ENCODE measurements at regions not wholly inside any gene's neighbourhood (a gene's known extent, or its start where the extent isn't known, plus 50 kb on each side); places are given as distances from the start of the nearest gene placed in this dataset.

DNA sequence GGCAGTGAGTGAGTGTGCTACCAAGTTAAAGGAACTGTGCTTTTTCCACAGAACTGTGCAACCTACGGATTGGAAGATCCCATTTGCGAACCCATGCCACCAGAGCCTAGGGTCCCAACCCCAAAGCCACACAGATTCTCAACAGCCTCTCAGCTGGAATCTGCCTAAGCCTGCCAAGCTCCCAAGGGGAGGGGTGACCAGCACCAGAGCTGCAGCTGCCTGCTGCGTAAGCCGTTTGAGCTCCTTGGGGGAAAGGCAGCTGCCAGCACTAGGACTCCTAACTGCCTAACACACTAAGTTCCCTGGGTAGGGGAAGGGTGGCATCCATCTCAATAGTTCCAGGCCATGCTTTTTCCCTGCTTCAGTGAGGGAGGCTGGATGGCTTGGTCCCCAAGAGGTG lies 738.1 kb upstream of the PRKX start:
- H3K4me1 ChIP-seq (replicated peaks in 1 of 2; ENCODE audit: control insufficient read depth in 2 of 2, insufficient read depth in 2 of 2, low read length in 2 of 2): no peaks in the 10 kb centered on the region
- intact Hi-C loops (cut with micrococcal nuclease): no loop called here
- no peaks in the 10 kb centered on the region for H3K9me3 ChIP-seq (replicated peaks; ENCODE audit: control insufficient read depth, insufficient read depth, low read depth, low read length)
- no TSS peak for BruUV-seq (replicated peaks)
- no peaks in the 10 kb centered on the region for H4K20me1 ChIP-seq (replicated peaks; ENCODE audit: control insufficient read depth, insufficient read depth, low read length)
- H3K79me2 ChIP-seq (ENCODE audit: control insufficient read depth, insufficient read depth, low read length): no peaks in the 10 kb centered on the region
- in situ Hi-C loops (cut with MboI): no loop called here
- no peak overlapping the region for H3K27ac ChIP-seq (ENCODE audit: extremely low read depth, low read depth, low read length)
- H2AFZ ChIP-seq (ENCODE audit: low read depth, low read length): no peak overlapping the region
- DNase-seq (ENCODE audit: extremely low read depth in 1 of 4, low spot score in 3 of 4) (no peak), FAIRE-seq (no peak), ATAC-seq (no peak)
- ChIA-PET POLR2A (no interaction called here), CTCF (ENCODE audit: low intra/inter-chr PET ratio) (no interaction called here)
- 0% methylated on average over 2 of the region's 4 CpGs for WGBS (ENCODE audit: insufficient coverage, low coverage, missing lambda C conversion rate)
- H3K4me2 ChIP-seq (ENCODE audit: insufficient read depth, low read length): no peak overlapping the region
- no peaks in the 10 kb centered on the region for H3K36me3 ChIP-seq (ENCODE audit: control insufficient read depth, insufficient read depth, low read length)
- no peaks in the 10 kb centered on the region for H3K27me3 ChIP-seq (ENCODE audit: control insufficient read depth in 2 of 2, insufficient read depth in 2 of 2, low read length in 2 of 2)
- TF ChIP-seq MAFK (IDR thresholded peaks at IDR 0.05; ENCODE audit: low read length) (no peak), LCOR (CRISPR knock-in tag; IDR thresholded peaks at IDR 0.05) (no peak), POLR2AphosphoS2 (IDR thresholded peaks at IDR 0.05; ENCODE audit: low read length) (no peak), ZNF431 (CRISPR knock-in tag; IDR thresholded peaks at IDR 0.05) (no peak), MTA1 (IDR thresholded peaks at IDR 0.05; ENCODE audit: borderline replicate concordance) (no peak), GATAD2A (IDR thresholded peaks at IDR 0.05) (no peak), PHB2 (IDR thresholded peaks at IDR 0.05; ENCODE audit: low read depth) (no peak), PHF20 (IDR thresholded peaks at IDR 0.05; ENCODE audit: partially characterized antibody) (no peak), GABPB1 (CRISPR knock-in tag; IDR thresholded peaks at IDR 0.05) (no peak), FUS (optimal IDR thresholded peaks at IDR 0.05; ENCODE audit: low read depth, low read length) (no peak), NR0B1 (IDR thresholded peaks at IDR 0.05; ENCODE audit: partially characterized antibody) (no peak)
- H3K4me3 ChIP-seq: no peak overlapping the region
- no peaks in the 10 kb centered on the region for H3K9me1 ChIP-seq (ENCODE audit: control insufficient read depth, insufficient read depth, low read length)
- H3K9ac ChIP-seq (ENCODE audit: insufficient read depth in 1 of 2, low read depth in 2 of 2, low read length in 2 of 2): no peak overlapping the region
